GM21360 (cell line): ENCODE measurements at regions not wholly inside any gene's neighbourhood (a gene's known extent, or its start where the extent isn't known, plus 50 kb on each side); places are given as distances from the start of the nearest gene placed in this dataset.
"Not testable (repeated sequence)": the region's sequence is repeated elsewhere in the genome, so short reads cannot be mapped to it uniquely, and the experiment has no call there.

Experiments
- ATAC-seq: cut with Tn5 transposase; IDR thresholded peaks from one replicate; pipeline ENCODE4 v1.9.1; 2021; ENCODE audit warnings: mild to moderate bottlenecking, moderate library complexity; ENCODE audit not compliant: unreplicated experiment

GRCh38 chr5:60546207-60546606 lies 153.8 kb downstream of the DEPDC1B start:
- ATAC-seq, result no peak

GRCh38 chr5:60545551-60545950 lies 154.4 kb downstream of the DEPDC1B start:
- no peak for ATAC-seq

- no peak for ATAC-seq
Observed at GRCh38 chr5:60544142-60544541, 155.8 kb downstream of the DEPDC1B start.

GRCh38 chr5:60541980-60542379 lies 158.0 kb downstream of the DEPDC1B start:
- ATAC-seq, result peak; percentile 19

DNA sequence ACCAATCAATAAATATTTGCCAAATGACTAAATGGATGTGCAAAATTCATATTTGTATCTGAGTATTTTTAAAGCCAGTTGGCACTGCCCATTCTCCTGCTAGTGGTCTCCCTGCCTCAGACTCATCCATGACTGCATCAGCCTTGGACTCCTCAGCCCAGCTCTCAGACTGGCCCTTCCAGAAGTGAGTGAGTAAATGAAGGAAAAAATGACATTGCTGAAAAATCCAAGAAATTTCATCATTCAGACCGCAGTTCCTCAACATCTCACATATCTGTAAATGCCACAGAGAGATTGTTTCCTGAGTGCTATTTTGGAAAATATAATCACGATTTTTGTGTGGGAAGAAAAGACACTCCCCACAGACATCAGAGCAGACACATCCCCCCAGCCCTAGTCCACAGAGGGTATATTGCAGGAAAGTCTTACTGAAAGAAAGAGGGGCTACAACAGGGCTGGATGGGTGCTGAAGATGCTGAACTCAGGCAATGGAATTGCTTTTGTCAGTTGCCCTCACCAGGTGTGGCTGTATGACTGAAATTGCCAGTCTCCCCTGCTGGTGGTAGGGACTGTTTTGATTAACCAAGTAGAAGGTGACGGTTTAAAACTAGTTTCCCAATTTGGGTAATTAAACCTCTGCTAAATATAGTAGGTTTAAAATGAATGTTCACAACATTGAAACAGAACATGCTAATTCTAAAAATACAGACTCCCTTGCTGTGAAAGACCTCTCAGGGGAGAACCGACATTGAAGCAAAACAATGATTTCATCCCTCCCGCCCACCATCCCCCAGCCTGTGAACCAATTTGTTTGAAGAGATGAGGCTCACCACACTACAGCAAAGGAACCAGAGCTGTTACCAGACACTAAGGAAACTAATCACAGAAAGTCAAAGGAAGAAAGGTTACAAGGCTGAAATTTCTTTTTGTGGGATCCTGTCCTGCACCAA lies 158.8 kb downstream of the DEPDC1B start:
- ATAC-seq, result peak; percentile 85

- no peak for ATAC-seq
Observed at GRCh38 chr5:60538955-60539866, 160.8 kb downstream of the DEPDC1B start.

DNA sequence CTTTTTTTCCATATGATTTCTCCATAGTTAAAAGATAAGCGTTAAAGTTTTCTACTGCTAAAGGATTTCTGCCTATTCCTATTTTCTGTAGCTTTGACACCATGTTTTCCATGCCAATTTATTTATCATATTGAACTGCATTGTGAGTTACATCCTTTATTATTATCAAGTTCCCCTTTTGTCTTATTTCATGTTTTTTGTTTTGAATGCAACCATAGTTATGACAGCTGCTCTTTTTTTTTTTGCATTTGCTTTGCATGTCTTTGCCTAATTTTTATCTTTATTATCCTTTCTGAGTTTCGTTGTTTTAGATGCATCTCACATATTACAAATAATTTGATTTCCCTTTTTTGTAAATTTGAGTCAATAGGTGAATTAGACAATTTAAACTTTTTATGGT lies 161.5 kb downstream of the DEPDC1B start:
- no peak for ATAC-seq

DNA sequence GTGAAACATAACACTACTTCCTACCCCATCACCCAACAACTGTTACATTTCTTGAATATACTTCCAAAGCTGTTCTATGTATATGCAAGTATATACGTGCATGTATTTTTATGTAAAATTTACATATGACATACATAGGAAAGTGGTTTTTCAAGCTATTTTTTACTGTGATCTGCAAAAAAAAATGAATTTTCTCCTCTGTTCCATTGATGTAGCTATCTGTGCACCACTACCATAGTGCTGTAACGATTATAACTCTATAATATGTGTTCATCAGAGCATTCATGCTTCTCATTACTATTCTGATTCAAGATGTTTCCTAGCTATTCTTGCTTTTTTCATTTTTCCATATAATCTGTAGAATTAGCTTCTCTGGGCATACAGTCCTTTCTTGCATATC lies 164.0 kb downstream of the DEPDC1B start:
- ATAC-seq, result no peak

- ATAC-seq, result no peak
Observed at GRCh38 chr5:60535198-60535597, 164.8 kb downstream of the DEPDC1B start.

- ATAC-seq, result no peak
Observed at GRCh38 chr5:60533789-60534188, 166.2 kb downstream of the DEPDC1B start.

- ATAC-seq, result not testable (repeated sequence)
Observed at GRCh38 chr5:60532796-60533195, 167.2 kb downstream of the DEPDC1B start.

- ATAC-seq, result not testable (repeated sequence)
Observed at GRCh38 chr5:60530144-60530848, 169.7 kb downstream of the DEPDC1B start.

DNA sequence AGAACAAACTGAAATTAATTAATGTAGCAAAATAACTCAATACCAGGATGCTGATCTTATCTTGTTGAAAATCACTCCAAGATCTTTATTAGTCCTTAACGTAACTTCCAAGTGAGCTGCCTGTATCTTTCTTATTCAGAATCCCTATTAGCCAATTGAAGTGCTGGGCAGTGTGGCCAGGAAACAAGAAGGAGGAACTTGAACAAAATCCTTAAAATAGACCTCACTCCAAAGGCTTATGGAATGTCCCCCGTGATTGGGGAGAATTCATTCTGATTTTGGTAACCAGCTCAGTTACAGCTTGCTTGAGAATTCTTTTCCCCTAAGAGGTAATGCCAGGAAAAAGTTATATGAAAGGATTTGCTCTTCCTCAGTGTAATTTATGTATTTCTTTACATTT lies 171.0 kb downstream of the DEPDC1B start:
- no peak for ATAC-seq

GRCh38 chr5:60527072-60527471 lies 172.9 kb downstream of the DEPDC1B start:
- ATAC-seq, result no peak

DNA sequence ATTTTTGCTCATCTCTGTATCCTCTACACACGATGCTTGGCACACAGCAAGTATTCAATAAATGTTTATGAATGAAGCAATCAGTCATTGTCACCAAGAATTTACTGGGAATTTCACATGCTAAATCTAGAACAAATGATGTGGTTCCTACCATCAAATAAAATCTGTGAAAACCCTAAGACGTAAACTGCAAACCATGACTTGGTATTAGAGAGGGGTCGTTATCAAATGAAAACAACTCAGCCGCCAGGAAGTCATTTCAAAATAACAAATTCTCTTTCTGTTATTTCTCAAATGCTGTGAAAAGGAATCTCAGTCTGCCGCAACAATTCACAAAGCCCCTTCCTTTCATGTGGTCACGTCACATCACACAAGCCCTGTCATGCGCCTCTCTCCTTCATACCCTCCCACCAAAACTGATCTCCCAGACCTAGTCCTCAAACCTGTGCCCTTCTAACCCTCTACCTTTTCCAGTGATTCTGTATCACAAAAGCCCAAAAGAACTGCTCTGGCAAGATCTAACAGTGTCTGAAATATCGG lies 173.6 kb downstream of the DEPDC1B start:
- no peak for ATAC-seq

DNA sequence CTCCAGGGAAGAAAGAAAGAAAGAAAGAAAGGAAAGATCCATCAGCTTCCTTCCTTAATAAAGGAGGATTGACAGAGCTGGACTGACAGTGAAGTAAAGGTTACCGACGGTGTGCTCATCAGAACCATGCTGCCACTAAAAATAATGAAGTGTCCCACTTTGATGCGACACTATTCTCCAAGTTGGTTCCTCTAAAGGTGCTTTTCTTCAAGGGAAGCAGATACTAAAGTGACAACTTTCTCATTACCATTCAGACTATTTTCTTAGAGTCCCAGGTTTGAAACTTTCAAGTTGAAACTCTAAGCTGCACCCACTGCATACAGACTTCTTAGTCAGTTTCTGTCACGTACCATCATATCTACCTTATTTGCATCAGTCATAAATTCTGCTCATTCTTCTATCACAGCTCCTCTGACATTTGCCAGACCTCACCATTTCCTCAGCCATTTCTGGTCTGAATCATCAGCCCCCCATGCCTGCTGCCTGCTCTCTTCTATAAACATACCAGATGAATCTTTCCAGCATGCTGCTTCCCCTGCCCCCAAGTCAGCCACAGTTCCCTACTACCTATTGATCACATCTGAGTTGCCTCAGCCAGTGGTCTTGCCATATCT lies 177.6 kb downstream of the DEPDC1B start:
- ATAC-seq, result peak; percentile 84

DNA sequence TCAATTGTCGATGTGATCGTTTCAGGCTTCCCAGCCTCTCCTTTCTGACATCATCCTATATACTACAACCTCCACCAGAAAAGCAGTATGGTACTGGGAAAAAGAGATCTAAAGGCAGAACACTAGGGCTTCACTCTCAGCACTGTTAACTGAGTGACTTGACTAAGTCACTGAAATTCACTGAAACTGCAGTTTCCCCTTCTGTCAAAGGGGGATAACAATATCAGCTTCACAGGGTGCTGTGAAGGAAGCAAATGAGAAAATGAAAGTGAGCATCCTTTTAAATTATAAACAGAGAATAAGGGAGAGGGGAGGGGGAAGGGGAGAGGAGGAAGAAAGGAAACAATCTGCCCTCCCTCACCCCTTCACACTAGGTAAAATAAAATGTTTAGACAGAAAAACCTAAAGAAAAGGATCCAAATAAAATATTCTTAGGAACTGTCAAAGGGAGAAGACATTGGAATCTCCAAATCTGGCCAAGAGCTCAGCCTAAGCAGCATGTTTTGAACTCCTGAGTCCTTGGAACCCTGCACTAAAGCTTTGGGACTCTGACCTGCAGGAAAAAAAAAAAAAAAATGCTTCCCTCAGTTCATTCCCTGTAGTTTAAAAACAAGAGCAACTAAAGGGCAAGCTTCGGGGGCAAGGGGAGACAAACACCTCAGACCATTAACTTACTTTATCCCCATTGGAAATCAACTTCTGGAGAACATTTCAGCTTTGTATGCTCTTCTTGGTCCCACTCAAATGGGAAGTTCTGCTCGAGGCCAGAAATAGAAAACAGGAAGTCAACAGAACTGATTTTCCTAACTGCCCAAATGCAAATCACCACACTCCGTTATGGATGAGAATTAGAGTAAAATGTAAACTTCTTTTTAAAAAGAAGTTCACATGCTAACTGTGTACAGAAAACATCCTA lies 178.3 kb downstream of the DEPDC1B start:
- ATAC-seq, result peak; percentile 47

DNA sequence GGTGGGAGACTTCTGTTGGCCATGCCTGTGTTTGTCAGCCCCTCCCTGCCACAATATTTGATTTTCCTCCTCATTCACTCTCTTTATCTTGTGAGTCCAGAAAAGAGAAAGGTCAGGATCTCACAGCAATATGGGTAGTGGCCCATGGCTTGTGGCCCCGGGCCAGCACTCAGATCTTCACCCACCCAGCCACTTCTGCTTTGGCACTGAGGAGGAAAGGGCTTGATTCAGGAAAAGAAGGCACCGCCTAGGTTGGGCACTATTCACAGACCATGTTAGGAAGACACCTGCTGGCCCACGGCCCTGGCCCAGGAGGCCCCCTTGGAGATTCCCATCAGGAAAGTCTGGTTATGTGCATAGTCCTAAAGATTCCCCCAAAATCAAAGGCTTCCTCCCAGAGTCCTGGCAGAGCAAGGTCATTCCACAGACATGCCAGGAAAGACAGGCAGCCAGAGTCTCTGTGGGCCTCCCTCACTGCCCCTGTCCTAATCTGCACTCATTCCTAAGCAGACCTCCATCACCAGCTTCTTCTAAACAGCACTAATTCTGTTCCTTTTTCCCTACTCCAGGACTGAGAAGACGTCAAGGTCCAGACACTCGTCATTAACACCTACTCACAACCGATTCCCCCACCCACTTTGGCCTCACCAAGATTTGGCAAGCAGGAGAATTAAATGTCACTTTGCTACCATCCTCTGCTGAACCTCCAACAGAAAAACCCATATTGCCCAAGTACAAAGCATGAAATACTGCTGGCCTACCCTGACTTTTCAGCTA lies 179.3 kb downstream of the DEPDC1B start:
- ATAC-seq, result no peak
